ENCODE measurements at regions not wholly inside any gene's neighbourhood (a gene's known extent, or its start where the extent isn't known, plus 50 kb on each side); places are given as distances from the start of the nearest gene placed in this dataset.

DNA sequence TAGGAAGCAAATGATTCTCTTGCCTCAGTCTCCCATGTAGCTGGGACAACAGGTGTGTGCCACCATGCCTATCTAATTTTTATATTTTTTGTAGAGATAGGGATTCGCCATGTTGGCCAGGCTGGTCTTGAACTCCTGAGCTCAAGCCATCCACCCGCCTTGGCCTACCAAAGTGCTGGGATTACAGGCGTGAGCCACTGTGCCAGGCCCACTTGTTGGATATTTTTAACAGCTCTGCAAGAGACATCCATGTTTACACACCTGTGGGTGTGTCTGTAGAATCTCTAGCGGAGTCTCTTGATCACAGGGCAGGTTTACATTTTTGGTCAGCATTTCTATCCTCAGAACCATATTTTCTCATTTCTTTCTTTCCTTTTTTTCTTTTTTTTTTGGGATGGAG, 53.1 kb upstream of the ZFP64 start:
- in situ Hi-C loops (cut with HindIII; ENCODE audit: low sequenced_read_pairs) = no loop called here
- H3K4me3 ChIP-seq (ENCODE audit: low read depth, low read length) = no peak overlapping the region
- TF ChIP-seq, protein P1, sequence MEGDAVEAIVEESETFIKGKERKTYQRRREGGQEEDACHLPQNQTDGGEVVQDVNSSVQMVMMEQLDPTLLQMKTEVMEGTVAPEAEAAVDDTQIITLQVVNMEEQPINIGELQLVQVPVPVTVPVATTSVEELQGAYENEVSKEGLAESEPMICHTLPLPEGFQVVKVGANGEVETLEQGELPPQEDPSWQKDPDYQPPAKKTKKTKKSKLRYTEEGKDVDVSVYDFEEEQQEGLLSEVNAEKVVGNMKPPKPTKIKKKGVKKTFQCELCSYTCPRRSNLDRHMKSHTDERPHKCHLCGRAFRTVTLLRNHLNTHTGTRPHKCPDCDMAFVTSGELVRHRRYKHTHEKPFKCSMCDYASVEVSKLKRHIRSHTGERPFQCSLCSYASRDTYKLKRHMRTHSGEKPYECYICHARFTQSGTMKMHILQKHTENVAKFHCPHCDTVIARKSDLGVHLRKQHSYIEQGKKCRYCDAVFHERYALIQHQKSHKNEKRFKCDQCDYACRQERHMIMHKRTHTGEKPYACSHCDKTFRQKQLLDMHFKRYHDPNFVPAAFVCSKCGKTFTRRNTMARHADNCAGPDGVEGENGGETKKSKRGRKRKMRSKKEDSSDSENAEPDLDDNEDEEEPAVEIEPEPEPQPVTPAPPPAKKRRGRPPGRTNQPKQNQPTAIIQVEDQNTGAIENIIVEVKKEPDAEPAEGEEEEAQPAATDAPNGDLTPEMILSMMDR (IDR thresholded peaks at IDR 0.05; ENCODE audit: low read depth, low read length) = no peak
- DNase-seq (ENCODE audit: low read depth, low spot score) = no peak

GRCh38 chr20:52242237-52243230, 51.0 kb upstream of the ZFP64 start:
- H3K4me3 ChIP-seq (ENCODE audit: low read depth, low read length) = no peak overlapping the region
- in situ Hi-C loops (cut with HindIII; ENCODE audit: low sequenced_read_pairs) = no loop called here
- peak; percentile 32 for DNase-seq (ENCODE audit: low read depth, low spot score)
- TF ChIP-seq, protein P1 (IDR thresholded peaks at IDR 0.05; ENCODE audit: low read depth, low read length) = peak; percentile 7

Measured in astrocyte of the spinal cord (primary cell).